ENCODE measurements at regions not wholly inside any gene's neighbourhood (a gene's known extent, or its start where the extent isn't known, plus 50 kb on each side); places are given as distances from the start of the nearest gene placed in this dataset.

- TF ChIP-seq CTCF (IDR thresholded peaks at IDR 0.05): no peak
- TF ChIP-seq POLR2AphosphoS5 (IDR thresholded peaks at IDR 0.05): no peak
- no peak for TF ChIP-seq EP300 (IDR thresholded peaks at IDR 0.05)
Measured at GRCh38 chr3:109943181-109943580, 605.8 kb upstream of the DPPA4 start.
